H1 (cell line): ENCODE measurements at regions not wholly inside any gene's neighbourhood (a gene's known extent, or its start where the extent isn't known, plus 50 kb on each side); places are given as distances from the start of the nearest gene placed in this dataset.

ENCODE experiments used
- ATF2 ChIP-seq: IDR thresholded peaks from 2 replicates; pipeline ENCODE4 v1.6.1; 2012; ENCODE audit warnings: low read length, inconsistent platforms
- BRCA1 ChIP-seq: IDR thresholded peaks from 2 replicates; pipeline ENCODE4 v1.6.1; 2012; ENCODE audit warnings: low read depth, low read length, improper control_type of control experiment
- CEBPB ChIP-seq: IDR thresholded peaks from 2 replicates; pipeline ENCODE4 v1.6.1; 2012; ENCODE audit warnings: low read depth, low read length
- CHD7 ChIP-seq: fragments of 300-600 bp; sonication (generic); IDR thresholded peaks from 2 replicates; pipeline ENCODE4 v1.7.1; 2012; ENCODE audit warnings: low read length, moderate library complexity, mild to moderate bottlenecking, inconsistent platforms; ENCODE audit not compliant: insufficient replicate concordance
- CTCF ChIP-seq, 3 experiments: IDR thresholded peaks; 1 replicate in 2 of 3; 2 replicates in 1 of 3; pipeline versions ENCODE4 v1.5.1 to v1.6.1; 2011; ENCODE audit warnings: low read length in 3 of 3, mild to moderate bottlenecking in 3 of 3, inconsistent platforms in 2 of 3, low read depth in 1 of 3, moderate library complexity in 1 of 3; ENCODE audit not compliant: insufficient read depth in 1 of 3; ENCODE audit errors: control extremely low read depth in 1 of 3
- NANOG ChIP-seq: IDR thresholded peaks from 2 replicates; pipeline ENCODE4 v1.6.1; 2011; ENCODE audit warnings: low read length, low read depth, mild to moderate bottlenecking, inconsistent platforms; ENCODE audit not compliant: insufficient read depth, poor library complexity, severe bottlenecking
- YY1 ChIP-seq: IDR thresholded peaks from 2 replicates; pipeline ENCODE4 v1.6.1; 2011; ENCODE audit warnings: low read depth, mild to moderate bottlenecking, low read length
- ZNF274 ChIP-seq: IDR thresholded peaks from 2 replicates; pipeline ENCODE4 v1.7.0; 2012; ENCODE audit warnings: low read length, borderline replicate concordance; ENCODE audit errors: extremely low read depth

- TF ChIP-seq CHD7, result no peak
- no peak for TF ChIP-seq NANOG
- no peak for TF ChIP-seq ATF2
- no peak for TF ChIP-seq YY1
- TF ChIP-seq BRCA1, result no peak
- TF ChIP-seq CTCF (IDR thresholded peaks at IDR 0.05; ENCODE audit: control extremely low read depth in 1 of 3, insufficient read depth in 1 of 3, low read depth in 1 of 3, low read length in 3 of 3), result no peak
- TF ChIP-seq ZNF274, result no peak
- no peak for TF ChIP-seq CEBPB
These were observed 1724.5 kb downstream of the C4orf33 start (continued) for GRCh38 chr4:130820448-130820847.
